ENCODE measurements at regions not wholly inside any gene's neighbourhood (a gene's known extent, or its start where the extent isn't known, plus 50 kb on each side); places are given as distances from the start of the nearest gene placed in this dataset.

- Histone ChIP-seq H4K20me1 (ENCODE audit: insufficient read depth, low read length) (no peaks in the 10 kb centered on the region), H3K4me1 (ENCODE audit: low read length) (no peaks in the 10 kb centered on the region), H2AFZ (ENCODE audit: low read depth, low read length) (no peak overlapping the region), H3K9ac (ENCODE audit: low read length) (no peak overlapping the region), H3K79me2 (ENCODE audit: low read length) (no peaks in the 10 kb centered on the region), H3K9me3 (ENCODE audit: insufficient read depth, low read length) (no peaks in the 10 kb centered on the region), H3K27me3 (ENCODE audit: low read depth, low read length) (0 out of 2 replicates have a peak, but pooled peaks cover 4% of the 10 kb centered on the region), H3K27ac (ENCODE audit: low read length) (no peak overlapping the region), H3K36me3 (replicated peaks; ENCODE audit: low read depth, low read length) (no peaks in the 10 kb centered on the region), H3K4me3 (ENCODE audit: low read length) (no peak overlapping the region), H3K4me2 (ENCODE audit: low read length) (no peak overlapping the region)
- TF ChIP-seq, protein P1, sequence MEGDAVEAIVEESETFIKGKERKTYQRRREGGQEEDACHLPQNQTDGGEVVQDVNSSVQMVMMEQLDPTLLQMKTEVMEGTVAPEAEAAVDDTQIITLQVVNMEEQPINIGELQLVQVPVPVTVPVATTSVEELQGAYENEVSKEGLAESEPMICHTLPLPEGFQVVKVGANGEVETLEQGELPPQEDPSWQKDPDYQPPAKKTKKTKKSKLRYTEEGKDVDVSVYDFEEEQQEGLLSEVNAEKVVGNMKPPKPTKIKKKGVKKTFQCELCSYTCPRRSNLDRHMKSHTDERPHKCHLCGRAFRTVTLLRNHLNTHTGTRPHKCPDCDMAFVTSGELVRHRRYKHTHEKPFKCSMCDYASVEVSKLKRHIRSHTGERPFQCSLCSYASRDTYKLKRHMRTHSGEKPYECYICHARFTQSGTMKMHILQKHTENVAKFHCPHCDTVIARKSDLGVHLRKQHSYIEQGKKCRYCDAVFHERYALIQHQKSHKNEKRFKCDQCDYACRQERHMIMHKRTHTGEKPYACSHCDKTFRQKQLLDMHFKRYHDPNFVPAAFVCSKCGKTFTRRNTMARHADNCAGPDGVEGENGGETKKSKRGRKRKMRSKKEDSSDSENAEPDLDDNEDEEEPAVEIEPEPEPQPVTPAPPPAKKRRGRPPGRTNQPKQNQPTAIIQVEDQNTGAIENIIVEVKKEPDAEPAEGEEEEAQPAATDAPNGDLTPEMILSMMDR (IDR thresholded peaks at IDR 0.05; ENCODE audit: low read depth, low read length), result no peak
- TF ChIP-seq EZH2phosphoT487 (IDR thresholded peaks at IDR 0.05; ENCODE audit: low read depth), result no peak
Measured at GRCh38 chr16:26736084-26736483, 330.6 kb upstream of the C16orf82 start.

DNA sequence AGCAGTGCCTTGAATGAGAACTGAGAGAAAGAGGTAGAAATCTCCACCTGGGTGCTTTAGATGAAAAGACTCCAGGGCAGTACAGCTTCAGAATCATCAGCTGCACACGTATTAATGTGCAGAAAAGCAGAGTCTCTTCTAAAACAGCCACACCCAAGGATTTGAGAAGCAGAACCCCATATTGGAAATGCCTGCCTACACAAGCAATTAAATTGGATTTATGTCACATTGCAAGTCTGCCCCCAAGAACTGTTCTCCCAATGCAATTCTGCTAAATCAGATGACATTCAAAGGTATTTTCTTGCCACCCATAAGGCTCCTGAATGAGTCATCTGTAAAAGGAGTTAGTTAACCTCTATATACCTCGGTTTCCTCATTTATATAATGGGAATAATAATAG is 326.0 kb upstream of the C16orf82 start:
- no peaks in the 10 kb centered on the region for H3K36me3 ChIP-seq (replicated peaks; ENCODE audit: low read depth, low read length)
- no peak for TF ChIP-seq EZH2phosphoT487 (IDR thresholded peaks at IDR 0.05; ENCODE audit: low read depth)
- TF ChIP-seq, protein P1 (IDR thresholded peaks at IDR 0.05; ENCODE audit: low read depth, low read length), result no peak
- no peak overlapping the region for H2AFZ ChIP-seq (ENCODE audit: low read depth, low read length)

GRCh38 chr16:26742040-26742439 is 324.7 kb upstream of the C16orf82 start:
- TF ChIP-seq, protein P1 (IDR thresholded peaks at IDR 0.05; ENCODE audit: low read depth, low read length), result no peak
- no peak for TF ChIP-seq EZH2phosphoT487 (IDR thresholded peaks at IDR 0.05; ENCODE audit: low read depth)
- H4K20me1 ChIP-seq (ENCODE audit: insufficient read depth, low read length), result no peaks in the 10 kb centered on the region
- no peak overlapping the region for H3K9ac ChIP-seq (ENCODE audit: low read length)
- no peak overlapping the region for H2AFZ ChIP-seq (ENCODE audit: low read depth, low read length)
- H3K4me2 ChIP-seq (ENCODE audit: low read length), result no peak overlapping the region
- no peaks in the 10 kb centered on the region for H3K9me3 ChIP-seq (ENCODE audit: insufficient read depth, low read length)
- H3K27me3 ChIP-seq (ENCODE audit: low read depth, low read length), result 0 out of 2 replicates have a peak, but pooled peaks cover 4% of the 10 kb centered on the region
- no peak overlapping the region for H3K4me3 ChIP-seq (ENCODE audit: low read length)
- no peaks in the 10 kb centered on the region for H3K79me2 ChIP-seq (ENCODE audit: low read length)
- H3K27ac ChIP-seq (ENCODE audit: low read length), result no peak overlapping the region
- H3K36me3 ChIP-seq (replicated peaks; ENCODE audit: low read depth, low read length), result no peaks in the 10 kb centered on the region
- H3K4me1 ChIP-seq (ENCODE audit: low read length), result no peaks in the 10 kb centered on the region

More for the DNA sequence above, 326.0 kb upstream of the C16orf82 start:
- H3K4me3 ChIP-seq (ENCODE audit: low read length), result no peak overlapping the region
- H3K9me3 ChIP-seq (ENCODE audit: insufficient read depth, low read length), result no peaks in the 10 kb centered on the region
- H3K4me1 ChIP-seq (ENCODE audit: low read length), result no peaks in the 10 kb centered on the region
- H3K4me2 ChIP-seq (ENCODE audit: low read length), result no peak overlapping the region
- no peak overlapping the region for H3K9ac ChIP-seq (ENCODE audit: low read length)
- 0 out of 2 replicates have a peak, but pooled peaks cover 4% of the 10 kb centered on the region for H3K27me3 ChIP-seq (ENCODE audit: low read depth, low read length)
- H3K79me2 ChIP-seq (ENCODE audit: low read length), result no peaks in the 10 kb centered on the region
- no peak overlapping the region for H3K27ac ChIP-seq (ENCODE audit: low read length)
- no peaks in the 10 kb centered on the region for H4K20me1 ChIP-seq (ENCODE audit: insufficient read depth, low read length)

- Histone ChIP-seq H3K27me3 (ENCODE audit: low read depth, low read length) (no peaks in the 10 kb centered on the region), H3K9me3 (ENCODE audit: insufficient read depth, low read length) (no peaks in the 10 kb centered on the region), H2AFZ (ENCODE audit: low read depth, low read length) (no peak overlapping the region), H4K20me1 (ENCODE audit: insufficient read depth, low read length) (no peaks in the 10 kb centered on the region), H3K27ac (ENCODE audit: low read length) (no peak overlapping the region), H3K4me2 (ENCODE audit: low read length) (no peak overlapping the region), H3K36me3 (replicated peaks; ENCODE audit: low read depth, low read length) (no peaks in the 10 kb centered on the region), H3K4me3 (ENCODE audit: low read length) (no peak overlapping the region), H3K9ac (ENCODE audit: low read length) (no peak overlapping the region), H3K4me1 (ENCODE audit: low read length) (no peaks in the 10 kb centered on the region), H3K79me2 (ENCODE audit: low read length) (no peaks in the 10 kb centered on the region)
- TF ChIP-seq, protein P1 (IDR thresholded peaks at IDR 0.05; ENCODE audit: low read depth, low read length), result no peak
- TF ChIP-seq EZH2phosphoT487 (IDR thresholded peaks at IDR 0.05; ENCODE audit: low read depth), result no peak
Measured at GRCh38 chr16:26744430-26744829, 322.3 kb upstream of the C16orf82 start.

All from OCI-LY3 (cell line).